ENCODE measurements at regions not wholly inside any gene's neighbourhood (a gene's known extent, or its start where the extent isn't known, plus 50 kb on each side); places are given as distances from the start of the nearest gene placed in this dataset.

DNA sequence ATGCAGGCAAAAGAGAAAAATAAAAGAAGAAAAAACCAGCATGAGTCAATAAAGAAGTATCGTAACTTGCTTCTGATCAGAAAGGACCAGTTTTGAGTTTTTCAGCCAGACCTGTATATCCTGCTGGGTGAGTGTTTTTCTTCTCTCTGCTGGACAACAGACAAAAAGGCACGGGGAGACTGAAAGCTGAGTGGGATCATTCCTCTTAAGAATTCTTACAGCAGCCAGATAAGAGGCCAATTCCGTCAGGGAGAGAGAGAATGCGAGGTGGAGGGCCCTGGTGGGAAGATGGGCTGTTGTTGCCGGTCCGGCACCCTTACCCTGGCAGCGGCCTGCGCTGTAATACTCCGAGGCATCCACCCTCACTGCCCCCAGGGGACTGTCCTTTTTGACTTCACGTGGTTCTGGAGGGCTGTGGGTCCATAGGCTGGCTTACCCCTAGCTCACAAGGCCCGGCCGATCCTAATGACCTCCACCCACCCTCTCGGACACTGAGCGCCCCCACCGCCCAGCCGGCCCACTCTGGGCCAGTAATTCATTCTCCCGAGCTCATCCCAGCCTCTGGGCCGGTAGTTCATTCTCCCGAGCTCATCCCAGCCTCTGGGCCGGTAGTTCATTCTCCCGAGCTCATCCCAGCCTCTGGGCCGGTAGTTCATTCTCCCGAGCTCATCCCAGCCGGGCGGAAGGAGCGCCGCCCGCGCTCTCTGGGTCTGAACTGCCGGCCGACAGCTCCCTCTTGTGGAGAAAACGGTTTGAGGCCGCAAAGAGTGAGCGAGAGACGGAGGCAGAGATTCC is 118.3 kb upstream of the SIRPA start (continued):
- TF ChIP-seq, protein P1, sequence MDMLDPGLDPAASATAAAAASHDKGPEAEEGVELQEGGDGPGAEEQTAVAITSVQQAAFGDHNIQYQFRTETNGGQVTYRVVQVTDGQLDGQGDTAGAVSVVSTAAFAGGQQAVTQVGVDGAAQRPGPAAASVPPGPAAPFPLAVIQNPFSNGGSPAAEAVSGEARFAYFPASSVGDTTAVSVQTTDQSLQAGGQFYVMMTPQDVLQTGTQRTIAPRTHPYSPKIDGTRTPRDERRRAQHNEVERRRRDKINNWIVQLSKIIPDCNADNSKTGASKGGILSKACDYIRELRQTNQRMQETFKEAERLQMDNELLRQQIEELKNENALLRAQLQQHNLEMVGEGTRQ (IDR thresholded peaks at IDR 0.05; ENCODE audit: borderline replicate concordance, low read depth, low read length) = no peak
- TF ChIP-seq, protein P2, sequence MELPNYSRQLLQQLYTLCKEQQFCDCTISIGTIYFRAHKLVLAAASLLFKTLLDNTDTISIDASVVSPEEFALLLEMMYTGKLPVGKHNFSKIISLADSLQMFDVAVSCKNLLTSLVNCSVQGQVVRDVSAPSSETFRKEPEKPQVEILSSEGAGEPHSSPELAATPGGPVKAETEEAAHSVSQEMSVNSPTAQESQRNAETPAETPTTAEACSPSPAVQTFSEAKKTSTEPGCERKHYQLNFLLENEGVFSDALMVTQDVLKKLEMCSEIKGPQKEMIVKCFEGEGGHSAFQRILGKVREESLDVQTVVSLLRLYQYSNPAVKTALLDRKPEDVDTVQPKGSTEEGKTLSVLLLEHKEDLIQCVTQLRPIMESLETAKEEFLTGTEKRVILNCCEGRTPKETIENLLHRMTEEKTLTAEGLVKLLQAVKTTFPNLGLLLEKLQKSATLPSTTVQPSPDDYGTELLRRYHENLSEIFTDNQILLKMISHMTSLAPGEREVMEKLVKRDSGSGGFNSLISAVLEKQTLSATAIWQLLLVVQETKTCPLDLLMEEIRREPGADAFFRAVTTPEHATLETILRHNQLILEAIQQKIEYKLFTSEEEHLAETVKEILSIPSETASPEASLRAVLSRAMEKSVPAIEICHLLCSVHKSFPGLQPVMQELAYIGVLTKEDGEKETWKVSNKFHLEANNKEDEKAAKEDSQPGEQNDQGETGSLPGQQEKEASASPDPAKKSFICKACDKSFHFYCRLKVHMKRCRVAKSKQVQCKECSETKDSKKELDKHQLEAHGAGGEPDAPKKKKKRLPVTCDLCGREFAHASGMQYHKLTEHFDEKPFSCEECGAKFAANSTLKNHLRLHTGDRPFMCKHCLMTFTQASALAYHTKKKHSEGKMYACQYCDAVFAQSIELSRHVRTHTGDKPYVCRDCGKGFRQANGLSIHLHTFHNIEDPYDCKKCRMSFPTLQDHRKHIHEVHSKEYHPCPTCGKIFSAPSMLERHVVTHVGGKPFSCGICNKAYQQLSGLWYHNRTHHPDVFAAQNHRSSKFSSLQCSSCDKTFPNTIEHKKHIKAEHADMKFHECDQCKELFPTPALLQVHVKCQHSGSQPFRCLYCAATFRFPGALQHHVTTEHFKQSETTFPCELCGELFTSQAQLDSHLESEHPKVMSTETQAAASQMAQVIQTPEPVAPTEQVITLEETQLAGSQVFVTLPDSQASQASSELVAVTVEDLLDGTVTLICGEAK (IDR thresholded peaks at IDR 0.05; ENCODE audit: borderline replicate concordance) = peak; percentile 60; the same call in 1 of the 2 replicates
- TF ChIP-seq ZSCAN29 (IDR thresholded peaks at IDR 0.05) = no peak
- peak; percentile 39 to 45; a peak in 2 of 4 replicates for TF ChIP-seq IKZF2 (IDR thresholded peaks at IDR 0.05)
- TF ChIP-seq, protein P3, sequence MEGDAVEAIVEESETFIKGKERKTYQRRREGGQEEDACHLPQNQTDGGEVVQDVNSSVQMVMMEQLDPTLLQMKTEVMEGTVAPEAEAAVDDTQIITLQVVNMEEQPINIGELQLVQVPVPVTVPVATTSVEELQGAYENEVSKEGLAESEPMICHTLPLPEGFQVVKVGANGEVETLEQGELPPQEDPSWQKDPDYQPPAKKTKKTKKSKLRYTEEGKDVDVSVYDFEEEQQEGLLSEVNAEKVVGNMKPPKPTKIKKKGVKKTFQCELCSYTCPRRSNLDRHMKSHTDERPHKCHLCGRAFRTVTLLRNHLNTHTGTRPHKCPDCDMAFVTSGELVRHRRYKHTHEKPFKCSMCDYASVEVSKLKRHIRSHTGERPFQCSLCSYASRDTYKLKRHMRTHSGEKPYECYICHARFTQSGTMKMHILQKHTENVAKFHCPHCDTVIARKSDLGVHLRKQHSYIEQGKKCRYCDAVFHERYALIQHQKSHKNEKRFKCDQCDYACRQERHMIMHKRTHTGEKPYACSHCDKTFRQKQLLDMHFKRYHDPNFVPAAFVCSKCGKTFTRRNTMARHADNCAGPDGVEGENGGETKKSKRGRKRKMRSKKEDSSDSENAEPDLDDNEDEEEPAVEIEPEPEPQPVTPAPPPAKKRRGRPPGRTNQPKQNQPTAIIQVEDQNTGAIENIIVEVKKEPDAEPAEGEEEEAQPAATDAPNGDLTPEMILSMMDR (IDR thresholded peaks at IDR 0.05 in 2 of 3, conservative IDR thresholded peaks at IDR 0.05 in 1 of 3; ENCODE audit: control insufficient read depth in 2 of 3, extremely low read depth in 1 of 3, insufficient read depth in 1 of 3, low read depth in 3 of 3, low read length in 3 of 3) = peak; percentile 71 to 80 (median 74)
- TF ChIP-seq, protein P4, sequence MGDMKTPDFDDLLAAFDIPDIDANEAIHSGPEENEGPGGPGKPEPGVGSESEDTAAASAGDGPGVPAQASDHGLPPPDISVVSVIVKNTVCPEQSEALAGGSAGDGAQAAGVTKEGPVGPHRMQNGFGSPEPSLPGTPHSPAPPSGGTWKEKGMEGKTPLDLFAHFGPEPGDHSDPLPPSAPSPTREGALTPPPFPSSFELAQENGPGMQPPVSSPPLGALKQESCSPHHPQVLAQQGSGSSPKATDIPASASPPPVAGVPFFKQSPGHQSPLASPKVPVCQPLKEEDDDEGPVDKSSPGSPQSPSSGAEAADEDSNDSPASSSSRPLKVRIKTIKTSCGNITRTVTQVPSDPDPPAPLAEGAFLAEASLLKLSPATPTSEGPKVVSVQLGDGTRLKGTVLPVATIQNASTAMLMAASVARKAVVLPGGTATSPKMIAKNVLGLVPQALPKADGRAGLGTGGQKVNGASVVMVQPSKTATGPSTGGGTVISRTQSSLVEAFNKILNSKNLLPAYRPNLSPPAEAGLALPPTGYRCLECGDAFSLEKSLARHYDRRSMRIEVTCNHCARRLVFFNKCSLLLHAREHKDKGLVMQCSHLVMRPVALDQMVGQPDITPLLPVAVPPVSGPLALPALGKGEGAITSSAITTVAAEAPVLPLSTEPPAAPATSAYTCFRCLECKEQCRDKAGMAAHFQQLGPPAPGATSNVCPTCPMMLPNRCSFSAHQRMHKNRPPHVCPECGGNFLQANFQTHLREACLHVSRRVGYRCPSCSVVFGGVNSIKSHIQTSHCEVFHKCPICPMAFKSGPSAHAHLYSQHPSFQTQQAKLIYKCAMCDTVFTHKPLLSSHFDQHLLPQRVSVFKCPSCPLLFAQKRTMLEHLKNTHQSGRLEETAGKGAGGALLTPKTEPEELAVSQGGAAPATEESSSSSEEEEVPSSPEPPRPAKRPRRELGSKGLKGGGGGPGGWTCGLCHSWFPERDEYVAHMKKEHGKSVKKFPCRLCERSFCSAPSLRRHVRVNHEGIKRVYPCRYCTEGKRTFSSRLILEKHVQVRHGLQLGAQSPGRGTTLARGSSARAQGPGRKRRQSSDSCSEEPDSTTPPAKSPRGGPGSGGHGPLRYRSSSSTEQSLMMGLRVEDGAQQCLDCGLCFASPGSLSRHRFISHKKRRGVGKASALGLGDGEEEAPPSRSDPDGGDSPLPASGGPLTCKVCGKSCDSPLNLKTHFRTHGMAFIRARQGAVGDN (IDR thresholded peaks at IDR 0.05) = no peak
- TF ChIP-seq, protein P5, sequence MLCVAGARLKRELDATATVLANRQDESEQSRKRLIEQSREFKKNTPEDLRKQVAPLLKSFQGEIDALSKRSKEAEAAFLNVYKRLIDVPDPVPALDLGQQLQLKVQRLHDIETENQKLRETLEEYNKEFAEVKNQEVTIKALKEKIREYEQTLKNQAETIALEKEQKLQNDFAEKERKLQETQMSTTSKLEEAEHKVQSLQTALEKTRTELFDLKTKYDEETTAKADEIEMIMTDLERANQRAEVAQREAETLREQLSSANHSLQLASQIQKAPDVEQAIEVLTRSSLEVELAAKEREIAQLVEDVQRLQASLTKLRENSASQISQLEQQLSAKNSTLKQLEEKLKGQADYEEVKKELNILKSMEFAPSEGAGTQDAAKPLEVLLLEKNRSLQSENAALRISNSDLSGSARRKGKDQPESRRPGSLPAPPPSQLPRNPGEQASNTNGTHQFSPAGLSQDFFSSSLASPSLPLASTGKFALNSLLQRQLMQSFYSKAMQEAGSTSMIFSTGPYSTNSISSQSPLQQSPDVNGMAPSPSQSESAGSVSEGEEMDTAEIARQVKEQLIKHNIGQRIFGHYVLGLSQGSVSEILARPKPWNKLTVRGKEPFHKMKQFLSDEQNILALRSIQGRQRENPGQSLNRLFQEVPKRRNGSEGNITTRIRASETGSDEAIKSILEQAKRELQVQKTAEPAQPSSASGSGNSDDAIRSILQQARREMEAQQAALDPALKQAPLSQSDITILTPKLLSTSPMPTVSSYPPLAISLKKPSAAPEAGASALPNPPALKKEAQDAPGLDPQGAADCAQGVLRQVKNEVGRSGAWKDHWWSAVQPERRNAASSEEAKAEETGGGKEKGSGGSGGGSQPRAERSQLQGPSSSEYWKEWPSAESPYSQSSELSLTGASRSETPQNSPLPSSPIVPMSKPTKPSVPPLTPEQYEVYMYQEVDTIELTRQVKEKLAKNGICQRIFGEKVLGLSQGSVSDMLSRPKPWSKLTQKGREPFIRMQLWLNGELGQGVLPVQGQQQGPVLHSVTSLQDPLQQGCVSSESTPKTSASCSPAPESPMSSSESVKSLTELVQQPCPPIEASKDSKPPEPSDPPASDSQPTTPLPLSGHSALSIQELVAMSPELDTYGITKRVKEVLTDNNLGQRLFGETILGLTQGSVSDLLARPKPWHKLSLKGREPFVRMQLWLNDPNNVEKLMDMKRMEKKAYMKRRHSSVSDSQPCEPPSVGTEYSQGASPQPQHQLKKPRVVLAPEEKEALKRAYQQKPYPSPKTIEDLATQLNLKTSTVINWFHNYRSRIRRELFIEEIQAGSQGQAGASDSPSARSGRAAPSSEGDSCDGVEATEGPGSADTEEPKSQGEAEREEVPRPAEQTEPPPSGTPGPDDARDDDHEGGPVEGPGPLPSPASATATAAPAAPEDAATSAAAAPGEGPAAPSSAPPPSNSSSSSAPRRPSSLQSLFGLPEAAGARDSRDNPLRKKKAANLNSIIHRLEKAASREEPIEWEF (IDR thresholded peaks at IDR 0.05; ENCODE audit: insufficient replicate concordance, low read depth, low read length) = no peak
- peak in 1 of 2 experiments; percentile 59; a peak in 1 of 3 replicates for TF ChIP-seq EGR1 (IDR thresholded peaks at IDR 0.05; ENCODE audit: borderline replicate concordance in 1 of 2, low read depth in 2 of 2, low read length in 2 of 2)

All from GM12878 (cell line).